NCI-H526 (cell line): ENCODE measurements at regions not wholly inside any gene's neighbourhood (a gene's known extent, or its start where the extent isn't known, plus 50 kb on each side); places are given as distances from the start of the nearest gene placed in this dataset.

Experiments used
- DNase-seq, 2 experiments: peaks; one replicate each; lab custom pipeline; 2025; lab: John Stamatoyannopoulos, UW

- no peak for DNase-seq
These were observed 197.0 kb downstream of the SIM1 start for GRCh38 chr6:100267721-100268123.

GRCh38 chr6:100266494-100267401 is 198.0 kb downstream of the SIM1 start:
- DNase-seq = no peak

DNA sequence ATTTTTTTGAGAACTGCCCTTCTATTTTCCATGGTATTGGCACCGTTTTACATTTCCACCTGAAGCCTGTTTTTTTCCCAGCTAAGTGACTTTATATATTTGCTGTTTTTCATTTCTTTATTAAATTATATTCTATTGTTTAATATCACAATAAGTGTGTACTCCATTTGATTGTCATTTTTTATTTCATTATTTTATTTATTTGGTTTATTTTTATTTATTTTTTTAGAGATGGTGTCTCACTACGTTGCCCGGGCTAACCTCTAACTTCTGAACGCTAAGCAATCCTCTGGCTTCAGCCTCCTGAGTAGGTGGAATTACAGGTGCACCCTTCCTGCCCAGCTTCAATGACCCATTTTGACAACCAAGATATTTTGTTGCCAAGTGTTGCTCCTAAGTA is 202.6 kb downstream of the SIM1 start:
- no peak for DNase-seq

DNA sequence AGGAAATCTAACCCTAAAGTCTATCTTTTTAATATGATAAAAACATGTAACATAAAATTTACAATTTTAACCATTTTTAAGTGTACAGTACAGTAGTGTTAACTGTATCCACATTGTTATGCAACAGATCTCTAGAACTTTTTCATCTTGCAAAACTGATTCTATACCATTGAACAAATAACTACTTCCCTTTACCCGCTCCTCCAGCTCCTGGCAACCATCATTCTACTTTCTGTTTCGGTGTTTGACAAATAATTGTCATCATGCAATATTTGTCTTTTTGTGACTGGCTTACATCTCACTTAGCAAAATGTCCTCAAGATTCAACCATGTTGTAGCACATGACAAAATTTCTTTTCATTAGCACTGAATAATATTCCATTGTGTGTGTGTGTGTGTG is 203.2 kb downstream of the SIM1 start:
- no peak for DNase-seq

DNA sequence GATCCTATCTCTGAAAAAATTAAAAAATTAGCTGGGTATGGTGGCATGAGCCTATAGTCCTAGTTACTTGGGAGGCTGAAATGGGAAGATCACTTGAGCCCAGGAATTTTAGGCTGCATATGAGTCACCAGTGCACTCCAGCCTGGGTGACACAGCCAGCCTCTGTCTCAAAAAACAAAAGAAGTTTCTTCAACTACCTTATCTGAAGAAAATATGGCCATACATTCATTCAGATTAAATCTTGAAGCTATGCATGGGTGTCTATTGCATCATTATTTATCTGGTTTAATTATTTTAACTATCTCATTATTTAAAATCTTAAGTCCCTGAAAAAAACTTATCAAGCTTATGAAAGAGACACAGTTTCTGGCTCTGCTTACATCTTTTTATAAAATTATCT is 204.1 kb downstream of the SIM1 start:
- no peak for DNase-seq

GRCh38 chr6:100259865-100260264 is 204.9 kb downstream of the SIM1 start:
- DNase-seq = no peak

- DNase-seq = no peak
These were observed 206.0 kb downstream of the SIM1 start for GRCh38 chr6:100258752-100259151.

DNA sequence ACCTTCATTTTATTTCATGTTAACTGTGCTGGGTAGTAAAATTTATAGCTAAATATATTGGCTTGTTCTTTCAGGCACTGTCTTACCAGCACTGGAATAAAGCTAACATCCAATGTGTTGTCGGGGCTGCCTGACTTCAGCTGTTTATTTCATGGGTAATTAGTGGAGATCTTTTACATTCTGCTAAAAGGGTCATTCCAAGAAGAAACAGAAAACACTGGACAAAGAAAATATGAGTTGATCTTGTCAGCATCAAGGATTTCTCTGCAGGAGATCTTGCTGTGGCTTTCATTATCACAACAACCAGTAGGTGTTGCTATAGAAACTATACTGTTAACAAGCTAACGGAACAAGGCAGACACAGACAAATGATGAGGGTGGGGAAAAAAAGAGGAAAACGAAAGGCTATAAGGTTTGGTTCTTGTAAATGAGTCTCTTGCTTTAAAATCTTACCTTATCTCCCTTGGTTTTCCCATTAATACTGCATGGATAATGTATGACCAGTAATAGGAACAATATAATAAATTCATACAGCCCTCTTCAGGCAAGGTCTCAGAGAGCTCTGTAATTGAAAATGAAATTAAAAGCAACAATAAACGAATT is 206.8 kb downstream of the SIM1 start:
- DNase-seq = peak in 1 of 2 experiments; percentile 11

DNA sequence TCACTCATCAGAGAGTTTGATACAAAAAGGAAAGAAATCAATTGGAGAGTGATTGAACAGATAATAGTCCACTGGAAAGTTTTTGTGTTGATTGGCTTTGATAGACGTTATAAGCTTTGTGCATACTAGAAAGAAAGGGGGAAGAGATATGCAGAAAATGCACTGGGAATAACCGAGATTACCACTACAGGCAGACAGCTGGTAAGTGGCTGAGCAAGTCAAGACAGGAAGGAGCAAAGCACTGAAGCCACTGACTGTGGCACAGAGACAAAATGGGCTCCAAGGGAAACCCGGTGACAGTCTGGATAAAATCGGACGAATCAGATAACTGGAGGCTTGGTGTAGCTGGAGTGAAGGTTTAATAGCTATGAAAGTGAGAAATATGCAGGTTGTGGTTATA is 209.0 kb downstream of the SIM1 start:
- DNase-seq = no peak

DNA sequence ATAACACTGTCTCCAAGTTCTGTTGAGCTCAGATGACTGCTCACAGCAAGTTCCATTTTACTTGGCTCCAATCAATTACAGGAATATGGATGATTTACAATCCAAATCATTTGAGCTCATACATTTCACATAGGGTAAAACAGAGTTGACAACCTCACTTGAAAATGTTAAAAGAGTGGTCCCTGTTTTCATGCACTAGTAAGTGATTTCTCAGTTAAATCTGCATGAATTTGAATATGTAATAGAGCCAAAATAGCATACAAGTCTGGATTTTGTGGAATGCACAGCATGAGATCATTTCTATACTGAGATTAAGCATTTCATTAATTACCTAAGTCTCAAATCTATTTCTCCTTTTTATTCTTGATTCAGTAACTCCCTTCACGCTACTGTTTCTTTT is 217.6 kb downstream of the SIM1 start:
- no peak for DNase-seq

- no peak for DNase-seq
These were observed 218.5 kb downstream of the SIM1 start for GRCh38 chr6:100246206-100246605.

GRCh38 chr6:100240798-100241197 is 223.9 kb downstream of the SIM1 start:
- DNase-seq = no peak

DNA sequence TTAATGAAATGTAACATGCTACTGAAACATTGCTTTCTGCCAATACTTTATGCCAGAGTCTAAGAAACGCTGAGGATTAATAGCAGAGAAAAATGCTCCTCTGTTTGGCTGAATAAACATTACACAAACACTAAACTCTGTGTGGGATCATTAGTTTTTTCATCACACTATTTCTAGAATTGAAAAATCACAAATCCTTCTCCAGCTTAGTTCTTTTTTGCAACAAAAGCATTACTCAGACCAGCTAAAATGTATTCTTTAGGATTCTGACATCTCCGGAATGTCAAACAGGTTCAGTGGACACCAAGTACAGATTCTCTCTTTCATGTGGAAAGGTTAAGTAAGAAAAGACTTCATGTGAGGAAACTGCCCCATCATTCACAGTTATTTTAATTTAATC is 226.9 kb downstream of the SIM1 start:
- no peak for DNase-seq

DNA sequence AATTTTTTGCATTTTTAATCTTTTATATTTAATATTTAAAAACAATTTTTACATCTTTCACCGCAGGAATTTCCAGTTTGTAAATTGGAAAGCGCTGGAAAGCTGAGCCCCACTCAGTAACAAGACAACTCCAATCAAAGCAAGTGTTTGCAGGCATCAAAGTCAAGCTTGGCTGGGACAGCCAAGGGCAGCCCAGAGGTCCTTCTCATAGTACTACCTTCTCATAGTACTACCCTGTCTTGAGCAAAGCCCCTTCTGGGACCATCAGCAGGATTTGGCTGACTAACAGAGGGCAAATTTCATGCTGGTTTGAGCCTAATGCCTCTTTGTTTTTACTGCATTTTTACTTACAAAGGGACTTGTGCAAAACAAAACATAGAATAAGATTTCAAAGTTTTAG is 228.3 kb downstream of the SIM1 start:
- DNase-seq = no peak

- DNase-seq = no peak
These were observed 229.1 kb downstream of the SIM1 start for GRCh38 chr6:100235631-100236030.

DNA sequence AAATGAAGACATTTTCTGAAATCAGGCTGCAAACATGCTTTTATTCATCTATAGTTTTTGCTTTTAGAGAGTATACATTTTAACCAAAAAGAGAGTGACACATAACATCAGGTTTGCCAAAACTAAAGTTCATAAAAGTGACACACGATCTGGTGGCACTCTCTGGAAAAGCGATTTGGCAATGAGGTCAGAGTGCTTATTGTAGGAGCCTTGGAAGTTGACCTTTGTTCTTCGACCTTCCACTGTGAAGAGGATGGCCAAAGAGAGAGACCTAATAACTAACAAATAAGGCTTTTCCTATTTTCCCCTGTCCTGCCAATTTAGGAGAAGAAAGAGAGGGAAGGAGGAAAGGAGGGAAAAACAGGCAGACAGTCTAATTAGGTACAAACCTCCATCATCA is 230.1 kb downstream of the SIM1 start:
- no peak for DNase-seq

- DNase-seq = no peak
These were observed 231.7 kb downstream of the SIM1 start for GRCh38 chr6:100232781-100233573.

- DNase-seq = no peak
These were observed 233.8 kb downstream of the SIM1 start for GRCh38 chr6:100230953-100231316.

DNA sequence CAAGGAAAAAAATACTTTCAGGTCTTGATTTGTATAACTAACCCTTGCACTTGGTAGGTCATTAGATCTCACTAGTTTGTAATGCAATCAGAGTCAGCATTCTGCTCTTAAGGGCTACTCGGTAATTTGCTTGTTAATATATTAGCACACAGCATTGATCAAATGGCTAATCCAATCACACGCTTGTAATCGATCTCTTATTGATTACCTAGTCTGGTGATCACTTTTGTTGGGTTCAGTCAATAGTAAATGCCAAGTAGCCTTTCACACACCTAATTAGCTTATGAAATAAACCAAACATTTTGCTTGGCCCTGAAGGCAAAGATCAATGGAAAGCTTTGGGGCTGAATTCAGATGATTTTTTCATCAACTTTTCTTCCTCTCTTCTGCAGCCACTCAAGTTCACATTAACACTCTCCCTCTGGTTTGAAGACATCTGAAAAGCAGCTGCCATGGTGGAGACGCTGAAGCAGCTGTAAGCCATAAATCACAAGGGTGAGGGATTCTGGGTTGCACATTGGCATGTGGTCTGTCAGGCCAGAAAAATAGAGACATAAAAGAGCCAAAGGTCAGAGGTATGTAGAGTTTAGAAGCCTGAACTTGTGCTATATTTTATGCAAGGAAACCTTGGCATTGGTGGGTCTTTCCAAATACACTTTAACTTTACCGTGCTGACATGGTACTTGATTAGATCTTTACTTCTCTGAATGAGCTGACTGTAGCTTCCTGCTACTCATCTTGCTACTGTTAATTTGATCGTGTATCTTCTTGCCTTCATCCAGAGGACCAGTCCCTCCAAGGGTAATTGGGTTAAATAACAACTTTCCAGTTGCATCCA is 234.4 kb downstream of the SIM1 start:
- no peak for DNase-seq

DNA sequence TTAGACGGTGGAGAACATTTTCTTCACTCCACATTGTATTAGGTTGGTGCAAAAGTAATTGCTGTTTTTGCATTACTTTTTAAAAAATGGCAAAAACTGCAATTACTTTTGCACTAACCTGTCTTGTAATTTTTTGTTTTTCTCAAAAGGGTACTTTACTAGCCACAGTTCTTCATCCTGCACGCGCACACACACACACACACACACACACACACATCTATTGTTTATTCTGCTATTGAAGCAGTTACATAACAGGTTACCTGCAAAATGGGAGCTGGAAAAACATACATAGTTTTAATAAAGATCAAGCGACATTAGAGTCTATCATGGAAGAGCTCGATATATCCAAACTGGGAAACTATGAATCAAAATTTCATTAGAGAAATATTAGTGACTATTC is 235.2 kb downstream of the SIM1 start:
- peak in 1 of 2 experiments; percentile 20 for DNase-seq

GRCh38 chr6:100228834-100229441 is 234.9 kb upstream of the MCHR2 start:
- peak; percentile 36 to 73 for DNase-seq

- DNase-seq = no peak
These were observed 234.4 kb upstream of the MCHR2 start for GRCh38 chr6:100228437-100228833.
